IMR-90 (cell line): ENCODE measurements at regions not wholly inside any gene's neighbourhood (a gene's known extent, or its start where the extent isn't known, plus 50 kb on each side); places are given as distances from the start of the nearest gene placed in this dataset.

Source experiments
- ATAC-seq: fragments of 200-7000 bp; cut with Tn5 transposase; 2 replicates; pipeline ENCODE4 v1.9.1; 2020; ENCODE audit warnings: low read depth, mild to moderate bottlenecking, moderate library complexity
- BruUV-seq: library from RNA; stranded (reverse); fragments of 400-500 nt; replicated peaks from 2 replicates; lab custom pipeline; 2021; lab: Mats Ljungman, UMichigan
- CTCF ChIA-PET: fragments of 300-600 bp; formaldehyde crosslinking; extraction: SDS; loops from one replicate; lab custom pipeline; 2021; ENCODE audit warnings: antibody characterized with exemption; lab: Yijun Ruan, JAX
- POLR2A ChIA-PET: fragments of 300-600 bp; sonication (Branson Sonifier 250); formaldehyde crosslinking; loops from one replicate; lab custom pipeline; 2022; ENCODE audit warnings: antibody characterized with exemption; ENCODE audit not compliant: unreplicated experiment; lab: Charles Lee
- DNase-seq: peaks from one replicate; pipeline ENCODE4 v3.0.0; 2013
- H2AFZ ChIP-seq: replicated peaks from 2 replicates; pipeline ENCODE3; 2013; ENCODE audit warnings: low read length, mild to moderate bottlenecking; ENCODE audit not compliant: poor library complexity
- H2AK5ac ChIP-seq: 2 replicates; pipeline ENCODE4 v1.6.1; 2013; ENCODE audit warnings: low read depth, low read length, inconsistent platforms
- H2AK9ac ChIP-seq: replicated peaks from 2 replicates; pipeline ENCODE3; 2013; ENCODE audit warnings: mild to moderate bottlenecking, low read depth, low read length, moderate library complexity; ENCODE audit not compliant: poor library complexity
- H2BK120ac ChIP-seq: 2 replicates; pipeline ENCODE4 v1.6.1; 2013; ENCODE audit warnings: low read depth, low read length, inconsistent platforms
- H2BK15ac ChIP-seq: 3 replicates; pipeline ENCODE4 v1.6.1; 2013; ENCODE audit warnings: low read depth, low read length, inconsistent platforms
- H2BK20ac ChIP-seq: 2 replicates; pipeline ENCODE4 v1.6.1; 2013; ENCODE audit warnings: low read depth, mild to moderate bottlenecking, inconsistent platforms, low read length, moderate library complexity
- H2BK5ac ChIP-seq: 2 replicates; pipeline ENCODE4 v1.6.1; 2013; ENCODE audit warnings: mild to moderate bottlenecking, low read depth, low read length, inconsistent platforms; ENCODE audit not compliant: poor library complexity, severe bottlenecking
- H3K14ac ChIP-seq: replicated peaks from 2 replicates; pipeline ENCODE4 v1.6.1; 2013; ENCODE audit warnings: low read depth, low read length, inconsistent platforms
- H3K18ac ChIP-seq: 2 replicates; pipeline ENCODE4 v1.6.1; 2013; ENCODE audit warnings: low read depth, low read length, control low read depth
- H3K23ac ChIP-seq: 2 replicates; pipeline ENCODE4 v1.6.1; 2013; ENCODE audit warnings: low read depth, low read length, inconsistent platforms
- H3K27ac ChIP-seq: 2 replicates; pipeline ENCODE4 v1.5.1; 2013; ENCODE audit warnings: mild to moderate bottlenecking, control low read depth, low read length; ENCODE audit not compliant: insufficient read depth
- H3K27me3 ChIP-seq: 2 replicates; pipeline ENCODE4 v1.6.1; 2013; ENCODE audit warnings: low read length; ENCODE audit not compliant: control insufficient read depth, insufficient read depth
- H3K36me3 ChIP-seq: 2 replicates; pipeline ENCODE4 v1.6.1; 2013; ENCODE audit warnings: low read length, mixed read lengths; ENCODE audit not compliant: control insufficient read depth, insufficient read depth
- H3K4ac ChIP-seq: 2 replicates; pipeline ENCODE4 v1.6.1; 2013; ENCODE audit warnings: low read depth, low read length, inconsistent platforms
- H3K4me1 ChIP-seq: 2 replicates; pipeline ENCODE4 v1.6.1; 2013; ENCODE audit warnings: low read length, mixed read lengths; ENCODE audit not compliant: control insufficient read depth, insufficient read depth
- H3K4me2 ChIP-seq: 2 replicates; pipeline ENCODE4 v1.6.1; 2013; ENCODE audit warnings: low read depth, mild to moderate bottlenecking, control low read depth, low read length, moderate library complexity
- H3K4me3 ChIP-seq: 2 replicates; pipeline ENCODE4 v1.5.1; 2013; ENCODE audit warnings: low read depth, mild to moderate bottlenecking, control low read depth, low read length, moderate library complexity; ENCODE audit not compliant: insufficient read depth
- H3K56ac ChIP-seq: 2 replicates; pipeline ENCODE4 v1.6.1; 2013; ENCODE audit warnings: low read length, inconsistent platforms; ENCODE audit not compliant: insufficient read depth; ENCODE audit errors: extremely low read depth
- H3K79me1 ChIP-seq, 2 experiments: 2 replicates each; pipeline ENCODE4 v1.6.1; 2013; ENCODE audit warnings: low read length in 2 of 2, inconsistent platforms in 1 of 2, low read depth in 1 of 2
- H3K9ac ChIP-seq: 2 replicates; pipeline ENCODE4 v1.6.1; 2013; ENCODE audit warnings: low read depth, low read length, control low read depth
- H3K9me1 ChIP-seq: 2 replicates; pipeline ENCODE4 v1.6.1; 2013; ENCODE audit warnings: low read length, inconsistent platforms; ENCODE audit not compliant: insufficient read depth
- H3K9me3 ChIP-seq: 2 replicates; pipeline ENCODE4 v1.6.1; 2013; ENCODE audit warnings: low read length; ENCODE audit not compliant: control insufficient read depth, insufficient read depth
- H4K20me1 ChIP-seq: 2 replicates; pipeline ENCODE4 v1.6.1; 2013; ENCODE audit warnings: low read length, inconsistent platforms; ENCODE audit not compliant: insufficient read depth
- H4K5ac ChIP-seq: 2 replicates; pipeline ENCODE4 v1.6.1; 2013; ENCODE audit warnings: mild to moderate bottlenecking, low read depth, low read length, control low read depth
- H4K8ac ChIP-seq, 2 experiments: 2 replicates each; pipeline ENCODE4 v1.6.1; 2013; ENCODE audit warnings: low read depth in 2 of 2, low read length in 2 of 2, control low read depth in 1 of 2, inconsistent platforms in 1 of 2
- H4K91ac ChIP-seq: 2 replicates; pipeline ENCODE4 v1.6.1; 2013; ENCODE audit warnings: low read depth, low read length, inconsistent platforms; ENCODE audit not compliant: insufficient read depth
- CEBPB ChIP-seq: IDR thresholded peaks from 2 replicates; pipeline ENCODE4 v1.6.1; 2012; ENCODE audit warnings: low read depth, low read length, improper control_type of control experiment
- CTCF ChIP-seq: conservative IDR thresholded peaks from 2 replicates; pipeline ENCODE4 v1.5.1; 2012; ENCODE audit warnings: mild to moderate bottlenecking, low read depth, low read length, improper control_type of control experiment
- MXI1 ChIP-seq: IDR thresholded peaks from 2 replicates; pipeline ENCODE4 v1.6.1; 2012; ENCODE audit warnings: low read depth, mild to moderate bottlenecking, low read length, moderate library complexity, borderline replicate concordance
- WGBS, 2 experiments: methylation state at CpG; one replicate each; pipeline versions ENCODE4 v1.1.5 to v1.1.7; 2013; ENCODE audit warnings: missing lambda C conversion rate in 2 of 2; ENCODE audit not compliant: insufficient read length in 1 of 2; ENCODE audit errors: extremely low coverage in 2 of 2; 5-methylcytosine and 5-hydroxymethylcytosine counted together
- dilution Hi-C: fragments of 300-500 bp; cut with HindIII; formaldehyde crosslinking; loops from one replicate; pipeline ENCODE4 v1.14.3; 2018; ENCODE audit warnings: low sequenced_read_pairs; ENCODE audit not compliant: unreplicated experiment
- in situ Hi-C: fragments of 300-500 bp; cut with MboI; formaldehyde crosslinking; loops from 3 replicates; pipeline ENCODE4 v1.14.3; 2019; ENCODE audit warnings: low sequenced_read_pairs, inconsistent platforms, mixed read lengths
- intact Hi-C: fragments of 100-400 bp; cut with micrococcal nuclease; formaldehyde crosslinking; loops from 2 replicates; pipeline ENCODE4 v1.10.0; 2022

GRCh38 chr6:15888798-15889772 is 226.3 kb upstream of the DTNBP1 start (continued):
- no peak for TF ChIP-seq MXI1

- no peak overlapping the region for H3K4ac ChIP-seq
- H4K5ac ChIP-seq: no peak overlapping the region
- no peak overlapping the region for H3K27ac ChIP-seq
- no peaks in the 10 kb centered on the region for H3K79me1 ChIP-seq
- WGBS, 2 experiments: 60% methylated on average over 1 of the region's 10 CpGs; no CpG with 5 or more reads in 1 of the 2 experiments
- H3K4me2 ChIP-seq: no peak overlapping the region
- H3K9me1 ChIP-seq: no peaks in the 10 kb centered on the region
- H3K18ac ChIP-seq: no peak overlapping the region
- H2AK5ac ChIP-seq: no peak overlapping the region
- no peak overlapping the region for H2BK20ac ChIP-seq
- H4K8ac ChIP-seq: no peak overlapping the region
- H2AFZ ChIP-seq: no peak overlapping the region
- H2BK120ac ChIP-seq: no peak overlapping the region
- no peak overlapping the region for H3K23ac ChIP-seq
- H3K36me3 ChIP-seq: no peaks in the 10 kb centered on the region
- H3K56ac ChIP-seq: no peak overlapping the region
- dilution Hi-C loops: no loop called here
- no peak overlapping the region for H3K9ac ChIP-seq
- no peaks in the 10 kb centered on the region for H4K20me1 ChIP-seq
- ChIA-PET CTCF (no interaction called here), POLR2A (interaction anchor here (0.6 kb wide), 1 partner anchor 345 kb away, joined by 3 read pairs; no protein-coding TSS in a partner anchor)
- intact Hi-C loops: no loop called here
- peaks cover 1% of the 10 kb centered on the region for H3K27me3 ChIP-seq
- H3K4me1 ChIP-seq: no peaks in the 10 kb centered on the region
- no peak overlapping the region for H2BK5ac ChIP-seq
- no peak overlapping the region for H3K4me3 ChIP-seq
- ATAC-seq: no peak
- in situ Hi-C loops: no loop called here
- DNase-seq: no peak
- H2AK9ac ChIP-seq: no peak overlapping the region
- TF ChIP-seq CEBPB: 0 out of 2 replicates have a peak, but pooled peaks have one; percentile 1
- TF ChIP-seq CTCF: no peak
- H2BK15ac ChIP-seq: no peak overlapping the region
- no TSS peak for BruUV-seq
- no peak overlapping the region for H4K91ac ChIP-seq
- H3K14ac ChIP-seq: no peak overlapping the region
- H3K9me3 ChIP-seq: no peaks in the 10 kb centered on the region
Measured at GRCh38 chr6:15887491-15888461, 224.9 kb upstream of the DTNBP1 start.
